OCI-LY3 (cell line): ENCODE measurements at regions not wholly inside any gene's neighbourhood (a gene's known extent, or its start where the extent isn't known, plus 50 kb on each side); places are given as distances from the start of the nearest gene placed in this dataset.

ENCODE experiments used
- H2AFZ ChIP-seq: fragments of 200-600, 300-600 bp; shearing (Covaris generic); 2 replicates; pipeline ENCODE4 v1.6.0; 2014; ENCODE audit warnings: antibody characterized with exemption, low read depth, low read length
- H3K27ac ChIP-seq: fragments of 200-600, 300-600 bp; sonication (generic); 2 replicates; pipeline ENCODE4 v1.5.1; 2014; ENCODE audit warnings: mild to moderate bottlenecking, low read length, moderate library complexity, mixed read lengths
- H3K27me3 ChIP-seq: fragments of 200-600, 300-600 bp; sonication (generic); 2 replicates; pipeline ENCODE4 v1.6.1; 2014; ENCODE audit warnings: low read depth, low read length, mixed read lengths
- H3K36me3 ChIP-seq: fragments of 200-600, 300-600 bp; sonication (generic); replicated peaks from 2 replicates; pipeline ENCODE3; 2014; ENCODE audit warnings: low read depth, low read length, mixed read lengths
- H3K4me1 ChIP-seq: fragments of 300-600, 200-600 bp; sonication (generic); 2 replicates; pipeline ENCODE4 v1.6.1; 2014; ENCODE audit warnings: low read length, mixed read lengths
- H3K4me2 ChIP-seq: fragments of 200-600, 300-600 bp; sonication (generic); 2 replicates; pipeline ENCODE4 v1.6.1; 2014; ENCODE audit warnings: low read length, mixed read lengths
- H3K4me3 ChIP-seq: fragments of 300-600, 200-600 bp; sonication (generic); 2 replicates; pipeline ENCODE4 v1.5.1; 2014; ENCODE audit warnings: antibody characterized with exemption, mild to moderate bottlenecking, low read length, moderate library complexity
- H3K79me2 ChIP-seq: fragments of 300-600, 200-600 bp; shearing (Covaris generic); 2 replicates; pipeline ENCODE4 v1.6.1; 2014; ENCODE audit warnings: mild to moderate bottlenecking, low read length, mixed read lengths
- H3K9ac ChIP-seq: fragments of 300-600, 200-600 bp; shearing (Covaris generic); 2 replicates; pipeline ENCODE4 v1.6.0; 2014; ENCODE audit warnings: mild to moderate bottlenecking, low read length, moderate library complexity
- H3K9me3 ChIP-seq: fragments of 200-600, 300-600 bp; shearing (Covaris generic); 2 replicates; pipeline ENCODE4 v1.6.1; 2014; ENCODE audit warnings: low read length, mixed read lengths; ENCODE audit not compliant: insufficient read depth
- H4K20me1 ChIP-seq: fragments of 200-600, 300-600 bp; sonication (generic); 2 replicates; pipeline ENCODE4 v1.6.1; 2016; ENCODE audit warnings: low read length, mixed read lengths; ENCODE audit not compliant: insufficient read depth
- CTCF ChIP-seq: fragments of 200-600, 300-600 bp; sonication (generic); IDR thresholded peaks from 2 replicates; pipeline ENCODE4 v1.5.1; 2014; ENCODE audit warnings: antibody characterized with exemption, low read length, low read depth
- EZH2phosphoT487 ChIP-seq: fragments of 200-600 bp; shearing (Covaris generic); IDR thresholded peaks from 2 replicates; pipeline ENCODE4 v1.6.1; 2018; ENCODE audit warnings: antibody characterized with exemption, mixed run types, low read depth

DNA sequence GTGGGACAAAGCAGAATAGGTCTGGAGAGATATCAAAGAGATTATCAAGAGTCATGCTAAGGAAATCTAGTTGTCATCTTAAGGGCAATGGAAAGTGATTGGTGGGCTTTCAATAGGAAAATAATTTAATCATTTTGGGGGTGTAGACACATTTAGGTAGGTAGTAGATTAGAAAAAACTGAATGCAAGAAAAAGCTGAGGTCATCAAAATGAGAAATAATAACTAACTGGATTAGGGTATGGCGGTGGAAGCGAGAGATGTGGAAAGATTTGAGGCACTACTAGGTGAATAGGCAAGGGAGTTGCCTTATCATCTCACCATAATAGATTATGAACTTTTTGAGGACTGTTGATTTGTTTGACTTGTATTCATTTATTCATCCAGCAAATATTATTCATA, 393.2 kb upstream of the ZNF608 start:
- H3K9ac ChIP-seq = no peak overlapping the region
- no peaks in the 10 kb centered on the region for H3K4me1 ChIP-seq
- no peaks in the 10 kb centered on the region for H3K27me3 ChIP-seq
- no peaks in the 10 kb centered on the region for H3K9me3 ChIP-seq
- no peak overlapping the region for H3K27ac ChIP-seq
- H3K4me2 ChIP-seq = no peak overlapping the region
- no peak overlapping the region for H3K4me3 ChIP-seq
- no peak overlapping the region for H2AFZ ChIP-seq
- H4K20me1 ChIP-seq = no peaks in the 10 kb centered on the region
- no peaks in the 10 kb centered on the region for H3K79me2 ChIP-seq
- no peaks in the 10 kb centered on the region for H3K36me3 ChIP-seq
- no peak for TF ChIP-seq CTCF

DNA sequence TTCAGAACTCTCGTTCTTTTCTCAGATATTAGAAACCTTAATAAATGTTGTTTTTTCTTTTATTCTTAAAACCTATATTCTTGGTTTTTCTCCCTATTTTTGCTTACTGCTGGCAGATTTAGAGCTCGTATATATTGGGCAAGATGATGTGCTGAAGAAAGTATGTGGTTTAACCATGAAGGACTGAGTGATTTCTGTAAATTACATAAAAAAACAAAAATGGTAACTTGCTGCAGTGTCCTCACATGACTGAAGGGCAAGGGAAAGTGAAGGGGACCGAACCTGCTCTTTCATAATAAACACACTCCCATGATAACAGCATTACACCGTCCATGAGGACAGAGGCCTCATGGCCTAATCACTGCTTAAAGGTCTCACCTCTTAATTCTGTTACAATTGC, 393.8 kb upstream of the ZNF608 start:
- Histone ChIP-seq H3K36me3 (no peaks in the 10 kb centered on the region), H2AFZ (no peak overlapping the region), H4K20me1 (no peaks in the 10 kb centered on the region), H3K27ac (no peak overlapping the region), H3K4me2 (no peak overlapping the region), H3K9ac (no peak overlapping the region), H3K4me1 (no peaks in the 10 kb centered on the region), H3K4me3 (no peak overlapping the region), H3K79me2 (no peaks in the 10 kb centered on the region), H3K27me3 (no peaks in the 10 kb centered on the region), H3K9me3 (no peaks in the 10 kb centered on the region)
- TF ChIP-seq CTCF (no peak), EZH2phosphoT487 (no peak)

GRCh38 chr5:125140855-125141254, 394.4 kb upstream of the ZNF608 start:
- Histone ChIP-seq H3K9me3 (no peaks in the 10 kb centered on the region), H2AFZ (no peak overlapping the region), H3K4me1 (no peaks in the 10 kb centered on the region), H3K9ac (no peak overlapping the region), H3K4me2 (no peak overlapping the region), H3K36me3 (no peaks in the 10 kb centered on the region), H3K4me3 (no peak overlapping the region), H3K27me3 (no peaks in the 10 kb centered on the region), H4K20me1 (no peaks in the 10 kb centered on the region), H3K27ac (no peak overlapping the region), H3K79me2 (no peaks in the 10 kb centered on the region)
- no peak for TF ChIP-seq EZH2phosphoT487
- no peak for TF ChIP-seq CTCF

DNA sequence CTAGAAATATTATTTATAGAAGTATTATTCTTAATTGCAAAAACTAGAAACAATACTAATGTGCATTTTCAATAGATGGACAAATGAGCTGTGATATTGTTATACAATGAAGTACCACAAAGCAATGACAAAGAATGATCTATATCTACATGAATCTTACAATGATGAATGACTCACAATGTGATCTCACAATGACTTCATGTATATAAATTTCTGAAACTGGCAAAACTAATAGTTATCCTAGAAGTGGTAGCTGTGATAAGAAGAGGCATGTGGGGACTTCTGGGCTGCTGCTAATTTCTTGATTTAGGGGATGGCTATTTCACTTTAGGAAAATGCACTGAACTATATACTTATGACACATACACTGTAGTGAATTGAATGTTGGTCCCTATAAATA, 396.0 kb upstream of the ZNF608 start:
- Histone ChIP-seq H2AFZ (no peak overlapping the region), H3K4me1 (no peaks in the 10 kb centered on the region), H3K36me3 (no peaks in the 10 kb centered on the region), H3K27ac (no peak overlapping the region), H3K4me3 (no peak overlapping the region), H3K9me3 (no peaks in the 10 kb centered on the region), H3K79me2 (no peaks in the 10 kb centered on the region), H3K4me2 (no peak overlapping the region), H3K9ac (no peak overlapping the region), H3K27me3 (no peaks in the 10 kb centered on the region), H4K20me1 (no peaks in the 10 kb centered on the region)
- TF ChIP-seq EZH2phosphoT487 = no peak
- no peak for TF ChIP-seq CTCF
